GM10266 (cell line): ENCODE measurements at regions not wholly inside any gene's neighbourhood (a gene's known extent, or its start where the extent isn't known, plus 50 kb on each side); places are given as distances from the start of the nearest gene placed in this dataset.
A peak's percentile ranks its signal among the peaks of the same experiment; 100 is the strongest.

Source experiments
- DNase-seq: peaks from one replicate; pipeline ENCODE4 v3.0.0; 2012; ENCODE audit errors: extremely low spot score
- TF ChIP-seq, protein P1 (sequence below): IDR thresholded peaks from 2 replicates; pipeline ENCODE4 v1.5.1; 2012; ENCODE audit warnings: mild to moderate bottlenecking, low read depth; ENCODE audit not compliant: control insufficient read depth, insufficient read depth; ENCODE audit errors: missing control alignments

- no peak for DNase-seq
- TF ChIP-seq, protein P1, sequence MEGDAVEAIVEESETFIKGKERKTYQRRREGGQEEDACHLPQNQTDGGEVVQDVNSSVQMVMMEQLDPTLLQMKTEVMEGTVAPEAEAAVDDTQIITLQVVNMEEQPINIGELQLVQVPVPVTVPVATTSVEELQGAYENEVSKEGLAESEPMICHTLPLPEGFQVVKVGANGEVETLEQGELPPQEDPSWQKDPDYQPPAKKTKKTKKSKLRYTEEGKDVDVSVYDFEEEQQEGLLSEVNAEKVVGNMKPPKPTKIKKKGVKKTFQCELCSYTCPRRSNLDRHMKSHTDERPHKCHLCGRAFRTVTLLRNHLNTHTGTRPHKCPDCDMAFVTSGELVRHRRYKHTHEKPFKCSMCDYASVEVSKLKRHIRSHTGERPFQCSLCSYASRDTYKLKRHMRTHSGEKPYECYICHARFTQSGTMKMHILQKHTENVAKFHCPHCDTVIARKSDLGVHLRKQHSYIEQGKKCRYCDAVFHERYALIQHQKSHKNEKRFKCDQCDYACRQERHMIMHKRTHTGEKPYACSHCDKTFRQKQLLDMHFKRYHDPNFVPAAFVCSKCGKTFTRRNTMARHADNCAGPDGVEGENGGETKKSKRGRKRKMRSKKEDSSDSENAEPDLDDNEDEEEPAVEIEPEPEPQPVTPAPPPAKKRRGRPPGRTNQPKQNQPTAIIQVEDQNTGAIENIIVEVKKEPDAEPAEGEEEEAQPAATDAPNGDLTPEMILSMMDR, result no peak
Measured at GRCh38 chr1:173287785-173288184, 80.7 kb upstream of the TNFSF4 start.

GRCh38 chr1:173293756-173294155, 86.6 kb upstream of the TNFSF4 start:
- DNase-seq, result no peak
- TF ChIP-seq, protein P1, result no peak

DNA sequence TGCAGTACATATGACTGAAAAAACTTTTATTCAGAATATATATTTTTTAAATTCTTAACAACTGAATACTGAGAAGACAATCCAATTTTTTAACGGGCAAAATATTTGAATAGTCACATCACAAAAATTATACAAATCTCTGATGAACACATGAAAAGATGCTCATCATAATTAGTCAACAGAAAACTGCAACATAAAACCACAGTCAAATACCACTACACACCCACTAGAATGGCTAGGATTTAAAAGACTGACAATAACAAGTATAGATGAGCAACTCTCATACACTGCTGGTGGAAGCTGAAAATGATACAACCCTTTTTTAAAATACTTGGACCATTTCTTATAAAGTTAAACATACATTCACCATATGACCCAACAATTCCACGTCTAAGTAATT, 87.7 kb upstream of the TNFSF4 start:
- TF ChIP-seq, protein P1, result no peak
- no peak for DNase-seq

GRCh38 chr1:173295391-173295790, 88.3 kb upstream of the TNFSF4 start:
- TF ChIP-seq, protein P1, result no peak
- DNase-seq, result no peak

- DNase-seq, result no peak
- TF ChIP-seq, protein P1, result no peak
Measured at GRCh38 chr1:173295995-173296394, 88.9 kb upstream of the TNFSF4 start.

GRCh38 chr1:173297798-173298391, 90.8 kb upstream of the TNFSF4 start:
- peak; percentile 66 for DNase-seq

More at GRCh38 chr1:173297798-173298391, 90.8 kb upstream of the TNFSF4 start:
- TF ChIP-seq, protein P1, result no peak
